ENCODE measurements at regions not wholly inside any gene's neighbourhood (a gene's known extent, or its start where the extent isn't known, plus 50 kb on each side); places are given as distances from the start of the nearest gene placed in this dataset.

GRCh38 chr13:36543671-36544070, 111.4 kb downstream of the CCNA1 start:
- DNase-seq = no peak

GRCh38 chr13:36548129-36548528, 115.8 kb downstream of the CCNA1 start:
- no peaks in the 10 kb centered on the region for H3K36me3 ChIP-seq
- H3K4me3 ChIP-seq = no peak overlapping the region
- DNase-seq = no peak
- H3K27me3 ChIP-seq = no peaks in the 10 kb centered on the region
- H3K9me3 ChIP-seq = no peaks in the 10 kb centered on the region

More at GRCh38 chr13:36543671-36544070, 111.4 kb downstream of the CCNA1 start:
- H3K9me3 ChIP-seq = peaks cover 4% of the 10 kb centered on the region; the same call in 1 of the 2 replicates
- H3K4me3 ChIP-seq = no peak overlapping the region
- no peaks in the 10 kb centered on the region for H3K27me3 ChIP-seq
- no peaks in the 10 kb centered on the region for H3K36me3 ChIP-seq

GRCh38 chr13:36549126-36549702, 116.9 kb downstream of the CCNA1 start:
- no peaks in the 10 kb centered on the region for H3K9me3 ChIP-seq
- H3K36me3 ChIP-seq = no peaks in the 10 kb centered on the region
- H3K27me3 ChIP-seq = no peaks in the 10 kb centered on the region
- DNase-seq = no peak
- H3K4me3 ChIP-seq = no peak overlapping the region

- no peak for DNase-seq
- no peak overlapping the region for H3K4me3 ChIP-seq
- H3K9me3 ChIP-seq = no peaks in the 10 kb centered on the region
- no peaks in the 10 kb centered on the region for H3K27me3 ChIP-seq
- H3K36me3 ChIP-seq = no peaks in the 10 kb centered on the region
Measured at GRCh38 chr13:36549755-36550154, 117.5 kb downstream of the CCNA1 start.

- Histone ChIP-seq H3K27me3 (no peaks in the 10 kb centered on the region), H3K36me3 (no peaks in the 10 kb centered on the region), H3K9me3 (no peaks in the 10 kb centered on the region), H3K4me3 (no peak overlapping the region)
- DNase-seq = no peak
Measured at GRCh38 chr13:36550177-36550576, 117.9 kb downstream of the CCNA1 start.

GRCh38 chr13:36551445-36551844, 119.2 kb downstream of the CCNA1 start:
- Histone ChIP-seq H3K4me3 (no peak overlapping the region), H3K36me3 (no peaks in the 10 kb centered on the region), H3K9me3 (no peaks in the 10 kb centered on the region), H3K27me3 (no peaks in the 10 kb centered on the region)
- no peak for DNase-seq

GRCh38 chr13:36552334-36552733, 120.0 kb downstream of the CCNA1 start:
- H3K9me3 ChIP-seq = no peaks in the 10 kb centered on the region
- no peaks in the 10 kb centered on the region for H3K36me3 ChIP-seq
- no peak overlapping the region for H3K4me3 ChIP-seq
- DNase-seq = no peak
- no peaks in the 10 kb centered on the region for H3K27me3 ChIP-seq

- DNase-seq = no peak
- Histone ChIP-seq H3K27me3 (no peaks in the 10 kb centered on the region), H3K36me3 (no peaks in the 10 kb centered on the region), H3K4me3 (no peak overlapping the region), H3K9me3 (no peaks in the 10 kb centered on the region)
Measured at GRCh38 chr13:36553491-36553890, 120.3 kb upstream of the SERTM1 start.

- Histone ChIP-seq H3K4me3 (no peak overlapping the region), H3K36me3 (no peaks in the 10 kb centered on the region), H3K9me3 (no peaks in the 10 kb centered on the region), H3K27me3 (no peaks in the 10 kb centered on the region)
- no peak for DNase-seq
Measured at GRCh38 chr13:36555151-36555986, 118.5 kb upstream of the SERTM1 start.

- H3K36me3 ChIP-seq = no peaks in the 10 kb centered on the region
- DNase-seq = no peak
- H3K4me3 ChIP-seq = no peak overlapping the region
- H3K9me3 ChIP-seq = no peaks in the 10 kb centered on the region
- no peaks in the 10 kb centered on the region for H3K27me3 ChIP-seq
Measured at GRCh38 chr13:36559375-36559774, 114.4 kb upstream of the SERTM1 start.

GRCh38 chr13:36567485-36567884, 106.3 kb upstream of the SERTM1 start:
- Histone ChIP-seq H3K4me3 (no peak overlapping the region), H3K27me3 (no peaks in the 10 kb centered on the region), H3K9me3 (no peaks in the 10 kb centered on the region), H3K36me3 (no peaks in the 10 kb centered on the region)
- no peak for DNase-seq

- Histone ChIP-seq H3K9me3 (no peaks in the 10 kb centered on the region), H3K36me3 (no peaks in the 10 kb centered on the region), H3K27me3 (no peaks in the 10 kb centered on the region), H3K4me3 (no peak overlapping the region)
- no peak for DNase-seq
Measured at GRCh38 chr13:36570489-36570888, 103.3 kb upstream of the SERTM1 start.

- Histone ChIP-seq H3K36me3 (no peaks in the 10 kb centered on the region), H3K27me3 (no peaks in the 10 kb centered on the region), H3K9me3 (no peaks in the 10 kb centered on the region), H3K4me3 (no peak overlapping the region)
- DNase-seq = no peak
Measured at GRCh38 chr13:36571444-36571843, 102.4 kb upstream of the SERTM1 start.

- no peak overlapping the region for H3K4me3 ChIP-seq
- H3K36me3 ChIP-seq = no peaks in the 10 kb centered on the region
- no peak for DNase-seq
- no peaks in the 10 kb centered on the region; the same call in 1 of the 2 replicates for H3K9me3 ChIP-seq
- no peaks in the 10 kb centered on the region for H3K27me3 ChIP-seq
Measured at GRCh38 chr13:36582977-36583376, 90.8 kb upstream of the SERTM1 start.

- no peak overlapping the region for H3K4me3 ChIP-seq
- no peak for DNase-seq
- H3K9me3 ChIP-seq = no peaks in the 10 kb centered on the region
- H3K36me3 ChIP-seq = no peaks in the 10 kb centered on the region
- no peaks in the 10 kb centered on the region for H3K27me3 ChIP-seq
Measured at GRCh38 chr13:36599641-36600040, 74.2 kb upstream of the SERTM1 start.

GRCh38 chr13:36601186-36601585, 72.6 kb upstream of the SERTM1 start:
- DNase-seq = no peak
- Histone ChIP-seq H3K9me3 (no peaks in the 10 kb centered on the region), H3K4me3 (no peak overlapping the region), H3K36me3 (no peaks in the 10 kb centered on the region), H3K27me3 (no peaks in the 10 kb centered on the region)

GRCh38 chr13:36606060-36606459, 67.8 kb upstream of the SERTM1 start:
- no peaks in the 10 kb centered on the region for H3K27me3 ChIP-seq
- DNase-seq = no peak

GRCh38 chr13:36608474-36608873, 65.3 kb upstream of the SERTM1 start:
- no peak overlapping the region for H3K4me3 ChIP-seq
- no peaks in the 10 kb centered on the region for H3K9me3 ChIP-seq
- no peaks in the 10 kb centered on the region for H3K27me3 ChIP-seq
- no peaks in the 10 kb centered on the region for H3K36me3 ChIP-seq
- no peak for DNase-seq

More at GRCh38 chr13:36606060-36606459, 67.8 kb upstream of the SERTM1 start:
- no peaks in the 10 kb centered on the region for H3K9me3 ChIP-seq
- no peaks in the 10 kb centered on the region for H3K36me3 ChIP-seq
- H3K4me3 ChIP-seq = no peak overlapping the region

Measured in MG63 (cell line).